ENCODE measurements at regions not wholly inside any gene's neighbourhood (a gene's known extent, or its start where the extent isn't known, plus 50 kb on each side); places are given as distances from the start of the nearest gene placed in this dataset.
"Not testable (repeated sequence)": the region's sequence is repeated elsewhere in the genome, so short reads cannot be mapped to it uniquely, and the experiment has no call there.

- no peak for DNase-seq
Measured at GRCh38 chr3:4158329-4158728, 144.8 kb upstream of the SETMAR start.

- DNase-seq = no peak
Measured at GRCh38 chr3:4162096-4162495, 141.1 kb upstream of the SETMAR start.

GRCh38 chr3:4163011-4163410, 140.2 kb upstream of the SETMAR start:
- DNase-seq = no peak

GRCh38 chr3:4166540-4166939, 136.6 kb upstream of the SETMAR start:
- no peak for DNase-seq

- DNase-seq = not testable (repeated sequence)
Measured at GRCh38 chr3:4167230-4167629, 135.9 kb upstream of the SETMAR start.

- DNase-seq = no peak
Measured at GRCh38 chr3:4174791-4175190, 128.4 kb upstream of the SETMAR start.

- no peak for DNase-seq
Measured at GRCh38 chr3:4191971-4192370, 111.2 kb upstream of the SETMAR start.

- no peak for DNase-seq
Measured at GRCh38 chr3:4195006-4195405, 108.2 kb upstream of the SETMAR start.

- no peak for DNase-seq
Measured at GRCh38 chr3:4196506-4197147, 106.5 kb upstream of the SETMAR start.

- DNase-seq = no peak
Measured at GRCh38 chr3:4197670-4198069, 105.5 kb upstream of the SETMAR start.

- no peak for DNase-seq
Measured at GRCh38 chr3:4198491-4198890, 104.7 kb upstream of the SETMAR start.

- DNase-seq = not testable (repeated sequence)
Measured at GRCh38 chr3:4204776-4205175, 98.4 kb upstream of the SETMAR start.

GRCh38 chr3:4207672-4208071, 95.5 kb upstream of the SETMAR start:
- DNase-seq = no peak

- no peak for DNase-seq
Measured at GRCh38 chr3:4208556-4208955, 94.6 kb upstream of the SETMAR start.

GRCh38 chr3:4211610-4212009, 91.6 kb upstream of the SETMAR start:
- DNase-seq = no peak

GRCh38 chr3:4213420-4213819, 89.7 kb upstream of the SETMAR start:
- not testable (repeated sequence) for DNase-seq

GRCh38 chr3:4216974-4217373, 86.2 kb upstream of the SETMAR start:
- DNase-seq = not testable (repeated sequence)

GRCh38 chr3:4218456-4219226, 84.5 kb upstream of the SETMAR start:
- no peak for DNase-seq

GRCh38 chr3:4219227-4219568, 84.0 kb upstream of the SETMAR start:
- DNase-seq = no peak

GRCh38 chr3:4220065-4220464, 83.1 kb upstream of the SETMAR start:
- DNase-seq = no peak

GRCh38 chr3:4222574-4223175, 80.5 kb upstream of the SETMAR start:
- no peak for DNase-seq

- DNase-seq = no peak
Measured at GRCh38 chr3:4223777-4224176, 79.4 kb upstream of the SETMAR start.

- DNase-seq = no peak
Measured at GRCh38 chr3:4224331-4224730, 78.8 kb upstream of the SETMAR start.

GRCh38 chr3:4225005-4225471, 78.1 kb upstream of the SETMAR start:
- DNase-seq = no peak
